Mucosa of rectum (tissue), 2 donors: ENCODE measurements at regions not wholly inside any gene's neighbourhood (a gene's known extent, or its start where the extent isn't known, plus 50 kb on each side); places are given as distances from the start of the nearest gene placed in this dataset.
A peak's percentile ranks its signal among the peaks of the same experiment; 100 is the strongest.
"Not testable (repeated sequence)": the region's sequence is repeated elsewhere in the genome, so short reads cannot be mapped to it uniquely, and the experiment has no call there.

Experiments
- H3K27ac ChIP-seq, 2 donors: one replicate each; pipeline ENCODE4 v1.7.0; 2013; ENCODE audit warnings: inconsistent platforms in 2 of 2, low read depth in 2 of 2, low read length in 2 of 2
- H3K27me3 ChIP-seq, 2 donors: one replicate each; pipeline ENCODE4 v1.7.0; 2013; ENCODE audit warnings: low read length in 2 of 2; ENCODE audit not compliant: control insufficient read depth in 2 of 2, insufficient read depth in 2 of 2
- H3K36me3 ChIP-seq, 2 donors: one replicate each; pipeline ENCODE4 v1.7.0; 2013; ENCODE audit warnings: low read length in 2 of 2; ENCODE audit not compliant: control insufficient read depth in 2 of 2, insufficient read depth in 2 of 2
- H3K4me1 ChIP-seq, 2 donors: one replicate each; pipeline ENCODE4 v1.7.0; 2013; ENCODE audit warnings: low read length in 2 of 2, mild to moderate bottlenecking in 1 of 2; ENCODE audit not compliant: control insufficient read depth in 2 of 2, insufficient read depth in 2 of 2
- H3K4me3 ChIP-seq, 2 donors: one replicate each; pipeline ENCODE4 v1.7.0; 2013; ENCODE audit warnings: low read length in 2 of 2
- H3K9ac ChIP-seq, 2 donors: one replicate each; pipeline ENCODE4 v1.7.0; 2013; ENCODE audit warnings: low read length in 2 of 2, low read depth in 1 of 2, mild to moderate bottlenecking in 1 of 2
- H3K9me3 ChIP-seq, 2 donors: one replicate each; pipeline ENCODE4 v1.7.0; 2013; ENCODE audit warnings: low read length in 2 of 2; ENCODE audit not compliant: control insufficient read depth in 2 of 2
- donor health status: healthy.
- donor health status: Normal muscosa, but diverticular disease.

GRCh38 chr18:22710673-22711191 is 222.4 kb upstream of the RBBP8 start:
- H3K9ac ChIP-seq: peak overlapping the region; percentile 61 to 69
- H3K27me3 ChIP-seq: no peaks in the 10 kb centered on the region
- H3K9me3 ChIP-seq: no peaks in the 10 kb centered on the region
- peak overlapping the region; percentile 72 to 78 for H3K4me3 ChIP-seq
- H3K27ac ChIP-seq: peak overlapping the region; percentile 68
- H3K36me3 ChIP-seq: no peaks in the 10 kb centered on the region
- H3K4me1 ChIP-seq: peaks cover 4 to 9% of the 10 kb centered on the region in 2 donors

GRCh38 chr18:22711192-22711685 is 221.9 kb upstream of the RBBP8 start:
- Histone ChIP-seq H3K4me1 (peaks cover 4 to 9% of the 10 kb centered on the region in 2 donors), H3K9ac (peak overlapping the region; percentile 61 to 69), H3K27me3 (no peaks in the 10 kb centered on the region), H3K9me3 (no peaks in the 10 kb centered on the region), H3K4me3 (peak overlapping the region; percentile 72 to 78), H3K27ac (peak overlapping the region; percentile 68), H3K36me3 (no peaks in the 10 kb centered on the region)

- Histone ChIP-seq H3K9ac (no peak overlapping the region), H3K27ac (no peak overlapping the region), H3K27me3 (no peaks in the 10 kb centered on the region), H3K9me3 (no peaks in the 10 kb centered on the region), H3K4me1 (peaks cover 4 to 9% of the 10 kb centered on the region in 2 donors), H3K36me3 (no peaks in the 10 kb centered on the region), H3K4me3 (no peak overlapping the region)
These were observed 219.6 kb upstream of the RBBP8 start for GRCh38 chr18:22713511-22713910.

GRCh38 chr18:22717536-22717935 is 215.6 kb upstream of the RBBP8 start:
- not testable (repeated sequence) for H3K36me3 ChIP-seq, H3K9me3 ChIP-seq, H3K4me1 ChIP-seq, H3K27ac ChIP-seq, H3K9ac ChIP-seq, H3K27me3 ChIP-seq, H3K4me3 ChIP-seq

- Histone ChIP-seq H3K27me3 (no peaks in the 10 kb centered on the region), H3K4me3 (no peak overlapping the region), H3K9ac (no peak overlapping the region), H3K4me1 (no peaks in the 10 kb centered on the region), H3K27ac (no peak overlapping the region), H3K9me3 (no peaks in the 10 kb centered on the region), H3K36me3 (no peaks in the 10 kb centered on the region)
These were observed 209.9 kb upstream of the RBBP8 start for GRCh38 chr18:22723221-22723620.

- H3K4me3 ChIP-seq: no peak overlapping the region
- no peak overlapping the region for H3K27ac ChIP-seq
- H3K27me3 ChIP-seq: no peaks in the 10 kb centered on the region
- H3K4me1 ChIP-seq: no peaks in the 10 kb centered on the region
- H3K36me3 ChIP-seq: no peaks in the 10 kb centered on the region
- H3K9ac ChIP-seq: no peak overlapping the region
- H3K9me3 ChIP-seq: no peaks in the 10 kb centered on the region
These were observed 209.4 kb upstream of the RBBP8 start for GRCh38 chr18:22723773-22724172.

- Histone ChIP-seq H3K4me1 (no peaks in the 10 kb centered on the region), H3K9ac (no peak overlapping the region), H3K27ac (no peak overlapping the region), H3K4me3 (no peak overlapping the region), H3K27me3 (no peaks in the 10 kb centered on the region), H3K9me3 (no peaks in the 10 kb centered on the region), H3K36me3 (no peaks in the 10 kb centered on the region)
These were observed 206.7 kb upstream of the RBBP8 start for GRCh38 chr18:22726469-22726868.

- no peak overlapping the region for H3K9ac ChIP-seq
- H3K9me3 ChIP-seq: no peaks in the 10 kb centered on the region
- H3K36me3 ChIP-seq: no peaks in the 10 kb centered on the region
- H3K4me3 ChIP-seq: no peak overlapping the region
- H3K4me1 ChIP-seq: no peaks in the 10 kb centered on the region
- H3K27ac ChIP-seq: no peak overlapping the region
- H3K27me3 ChIP-seq: no peaks in the 10 kb centered on the region
These were observed 205.1 kb upstream of the RBBP8 start for GRCh38 chr18:22728016-22728415.

- no peaks in the 10 kb centered on the region for H3K4me1 ChIP-seq
- H3K27ac ChIP-seq: no peak overlapping the region
- no peak overlapping the region for H3K9ac ChIP-seq
- no peaks in the 10 kb centered on the region for H3K9me3 ChIP-seq
- no peak overlapping the region for H3K4me3 ChIP-seq
- H3K36me3 ChIP-seq: no peaks in the 10 kb centered on the region
- H3K27me3 ChIP-seq: no peaks in the 10 kb centered on the region
These were observed 204.5 kb upstream of the RBBP8 start for GRCh38 chr18:22728481-22729105.

- Histone ChIP-seq H3K4me3 (no peak overlapping the region), H3K27me3 (no peaks in the 10 kb centered on the region), H3K9ac (no peak overlapping the region), H3K36me3 (no peaks in the 10 kb centered on the region), H3K4me1 (no peaks in the 10 kb centered on the region), H3K9me3 (no peaks in the 10 kb centered on the region), H3K27ac (no peak overlapping the region)
These were observed 201.7 kb upstream of the RBBP8 start for GRCh38 chr18:22731398-22731797.
